Sigmoid colon (tissue), 4 donors: ENCODE measurements at regions not wholly inside any gene's neighbourhood (a gene's known extent, or its start where the extent isn't known, plus 50 kb on each side); places are given as distances from the start of the nearest gene placed in this dataset.

Experiments
- EP300 ChIP-seq, 4 donors: sonication (generic); formaldehyde crosslinking; IDR thresholded peaks; one replicate each; pipeline ENCODE4 v1.6.1; 2017; ENCODE audit warnings: antibody characterized with exemption in 4 of 4
- POLR2A ChIP-seq, 2 donors: fragments of 450-650 bp; IDR thresholded peaks; one replicate each; pipeline ENCODE4 v1.6.1; 2016; ENCODE audit warnings: antibody characterized with exemption in 2 of 2, mild to moderate bottlenecking in 2 of 2, moderate library complexity in 2 of 2
- POLR2AphosphoS5 ChIP-seq, 4 donors: sonication (generic); formaldehyde crosslinking; IDR thresholded peaks; one replicate each; pipeline ENCODE4 v1.6.1; 2017; ENCODE audit warnings: antibody characterized with exemption in 4 of 4
- TF ChIP-seq, protein P1 (sequence below), 4 experiments: fragments of 450-650 bp in 3 of 4; fragments of 200-600 bp in 1 of 4; IDR thresholded peaks; one replicate each; pipeline ENCODE4 v1.5.1; 2016 to 2019; ENCODE audit warnings: antibody characterized with exemption in 4 of 4, mild to moderate bottlenecking in 3 of 4, moderate library complexity in 2 of 4

DNA sequence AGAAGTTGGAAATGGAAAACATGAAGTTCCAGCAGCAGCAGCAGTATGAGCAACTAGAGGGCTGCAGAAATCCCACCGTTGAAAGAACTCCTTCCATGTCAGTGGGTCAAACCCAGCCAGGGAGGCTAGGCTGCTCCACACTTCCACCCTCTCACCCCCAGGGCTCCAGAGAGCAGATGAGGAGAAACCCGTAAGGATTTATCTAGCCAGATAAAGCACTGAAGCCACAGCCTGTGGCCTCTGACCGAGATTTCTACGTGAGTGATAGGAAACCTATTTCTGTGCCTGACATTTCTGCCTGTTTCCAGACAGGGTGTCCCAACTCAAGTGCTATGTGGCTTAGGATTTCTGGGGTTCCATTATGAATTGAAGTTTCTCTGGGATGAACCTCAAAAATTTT lies 100.0 kb upstream of the EEA1 start:
- TF ChIP-seq, protein P1, sequence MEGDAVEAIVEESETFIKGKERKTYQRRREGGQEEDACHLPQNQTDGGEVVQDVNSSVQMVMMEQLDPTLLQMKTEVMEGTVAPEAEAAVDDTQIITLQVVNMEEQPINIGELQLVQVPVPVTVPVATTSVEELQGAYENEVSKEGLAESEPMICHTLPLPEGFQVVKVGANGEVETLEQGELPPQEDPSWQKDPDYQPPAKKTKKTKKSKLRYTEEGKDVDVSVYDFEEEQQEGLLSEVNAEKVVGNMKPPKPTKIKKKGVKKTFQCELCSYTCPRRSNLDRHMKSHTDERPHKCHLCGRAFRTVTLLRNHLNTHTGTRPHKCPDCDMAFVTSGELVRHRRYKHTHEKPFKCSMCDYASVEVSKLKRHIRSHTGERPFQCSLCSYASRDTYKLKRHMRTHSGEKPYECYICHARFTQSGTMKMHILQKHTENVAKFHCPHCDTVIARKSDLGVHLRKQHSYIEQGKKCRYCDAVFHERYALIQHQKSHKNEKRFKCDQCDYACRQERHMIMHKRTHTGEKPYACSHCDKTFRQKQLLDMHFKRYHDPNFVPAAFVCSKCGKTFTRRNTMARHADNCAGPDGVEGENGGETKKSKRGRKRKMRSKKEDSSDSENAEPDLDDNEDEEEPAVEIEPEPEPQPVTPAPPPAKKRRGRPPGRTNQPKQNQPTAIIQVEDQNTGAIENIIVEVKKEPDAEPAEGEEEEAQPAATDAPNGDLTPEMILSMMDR (IDR thresholded peaks at IDR 0.05), result no peak
- TF ChIP-seq POLR2AphosphoS5 (IDR thresholded peaks at IDR 0.05), result no peak
- TF ChIP-seq POLR2A (IDR thresholded peaks at IDR 0.05), result no peak
- no peak for TF ChIP-seq EP300 (IDR thresholded peaks at IDR 0.05)
